ENCODE measurements at regions not wholly inside any gene's neighbourhood (a gene's known extent, or its start where the extent isn't known, plus 50 kb on each side); places are given as distances from the start of the nearest gene placed in this dataset.
"Not testable (repeated sequence)": the region's sequence is repeated elsewhere in the genome, so short reads cannot be mapped to it uniquely, and the experiment has no call there.

DNA sequence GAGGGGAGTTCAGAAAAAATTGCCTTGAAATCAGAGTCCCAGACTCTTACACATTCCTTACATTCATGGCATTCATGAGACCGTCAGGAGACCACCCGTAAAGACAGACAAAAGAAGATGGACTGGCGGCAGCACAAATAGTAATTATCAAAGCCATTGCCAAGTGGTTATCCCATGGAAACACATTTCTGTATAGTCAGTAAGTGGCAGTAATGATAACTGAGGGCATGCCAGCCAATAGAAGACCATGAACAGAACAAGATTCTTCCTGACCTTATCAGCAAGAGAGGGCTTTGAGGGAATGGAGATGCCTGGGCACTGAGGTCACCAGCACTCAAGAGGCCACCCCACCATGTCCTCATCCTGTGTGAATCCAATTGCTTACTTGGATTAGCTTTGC, 121.7 kb upstream of the HCCS start:
- Histone ChIP-seq H3K27ac (no peak overlapping the region), H3K36me3 (no peaks in the 10 kb centered on the region), H3K4me1 (no peaks in the 10 kb centered on the region), H3K4me3 (no peak overlapping the region), H3K27me3 (no peaks in the 10 kb centered on the region), H3K9me3 (no peaks in the 10 kb centered on the region)
- 71% methylated on average over 3 of the region's 3 CpGs for WGBS
- DNase-seq (ENCODE audit: low spot score in 2 of 2): no peak
- no peak for TF ChIP-seq CTCF (IDR thresholded peaks at IDR 0.05)
- TF ChIP-seq POLR2A (IDR thresholded peaks at IDR 0.05): no peak
- TF ChIP-seq POLR2AphosphoS5 (IDR thresholded peaks at IDR 0.05): no peak
- no peak for TF ChIP-seq EP300 (IDR thresholded peaks at IDR 0.05)

DNA sequence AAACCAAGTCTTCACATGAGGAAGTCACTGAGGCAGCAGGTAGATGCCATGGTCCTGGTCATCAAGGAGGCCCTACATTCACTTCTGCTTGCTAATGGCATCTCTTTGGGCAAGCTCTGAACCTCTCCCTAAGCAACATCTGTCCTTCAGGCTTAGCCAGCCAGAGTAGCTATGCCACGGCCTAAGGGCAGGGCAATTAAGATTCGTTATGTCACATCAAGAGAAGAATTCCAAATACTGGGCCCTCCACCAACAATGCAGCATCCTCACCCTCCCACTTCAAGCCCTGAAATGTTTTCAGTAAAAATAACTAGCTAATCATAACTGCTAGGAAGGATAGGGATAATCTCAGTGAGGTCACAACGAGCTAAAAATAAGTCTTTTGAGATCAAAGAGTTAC, 120.7 kb upstream of the HCCS start:
- Histone ChIP-seq H3K27me3 (no peaks in the 10 kb centered on the region), H3K4me1 (no peaks in the 10 kb centered on the region), H3K36me3 (no peaks in the 10 kb centered on the region), H3K9me3 (no peaks in the 10 kb centered on the region), H3K27ac (no peak overlapping the region), H3K4me3 (no peak overlapping the region)
- no peak for TF ChIP-seq POLR2AphosphoS5 (IDR thresholded peaks at IDR 0.05)
- TF ChIP-seq EP300 (IDR thresholded peaks at IDR 0.05): no peak
- TF ChIP-seq CTCF (IDR thresholded peaks at IDR 0.05): no peak
- no peak for TF ChIP-seq POLR2A (IDR thresholded peaks at IDR 0.05)
- 38% methylated on average over 3 of the region's 3 CpGs for WGBS
- no peak for DNase-seq (ENCODE audit: low spot score in 2 of 2)

- TF ChIP-seq CTCF (IDR thresholded peaks at IDR 0.05) (no peak), POLR2A (IDR thresholded peaks at IDR 0.05) (no peak), EP300 (IDR thresholded peaks at IDR 0.05) (no peak), POLR2AphosphoS5 (IDR thresholded peaks at IDR 0.05) (no peak)
- Histone ChIP-seq H3K9me3 (no peaks in the 10 kb centered on the region), H3K4me3 (no peak overlapping the region), H3K4me1 (no peaks in the 10 kb centered on the region), H3K27me3 (no peaks in the 10 kb centered on the region), H3K27ac (no peak overlapping the region), H3K36me3 (no peaks in the 10 kb centered on the region)
- WGBS: 62% methylated on average over 4 of the region's 4 CpGs
- no peak for DNase-seq (ENCODE audit: low spot score in 2 of 2)
These were observed 120.2 kb upstream of the HCCS start for GRCh38 chrX:10990976-10991375.

- Histone ChIP-seq H3K4me3 (no peak overlapping the region), H3K27ac (no peak overlapping the region), H3K4me1 (no peaks in the 10 kb centered on the region), H3K27me3 (no peaks in the 10 kb centered on the region), H3K36me3 (no peaks in the 10 kb centered on the region), H3K9me3 (no peaks in the 10 kb centered on the region)
- 63% methylated on average over 1 of the region's 1 CpG for WGBS
- DNase-seq (ENCODE audit: low spot score in 2 of 2): no peak
- TF ChIP-seq EP300 (IDR thresholded peaks at IDR 0.05) (no peak), CTCF (IDR thresholded peaks at IDR 0.05) (no peak), POLR2A (IDR thresholded peaks at IDR 0.05) (no peak)
These were observed 119.0 kb upstream of the HCCS start for GRCh38 chrX:10992110-10992509.

- not testable (repeated sequence) for H3K4me1 ChIP-seq; H3K4me3 ChIP-seq; DNase-seq (ENCODE audit: low spot score in 2 of 2); H3K27me3 ChIP-seq; H3K36me3 ChIP-seq; H3K27ac ChIP-seq; H3K9me3 ChIP-seq
- 67% methylated on average over 7 of the region's 9 CpGs for WGBS
These were observed 104.1 kb upstream of the HCCS start for GRCh38 chrX:11007076-11007475.

DNA sequence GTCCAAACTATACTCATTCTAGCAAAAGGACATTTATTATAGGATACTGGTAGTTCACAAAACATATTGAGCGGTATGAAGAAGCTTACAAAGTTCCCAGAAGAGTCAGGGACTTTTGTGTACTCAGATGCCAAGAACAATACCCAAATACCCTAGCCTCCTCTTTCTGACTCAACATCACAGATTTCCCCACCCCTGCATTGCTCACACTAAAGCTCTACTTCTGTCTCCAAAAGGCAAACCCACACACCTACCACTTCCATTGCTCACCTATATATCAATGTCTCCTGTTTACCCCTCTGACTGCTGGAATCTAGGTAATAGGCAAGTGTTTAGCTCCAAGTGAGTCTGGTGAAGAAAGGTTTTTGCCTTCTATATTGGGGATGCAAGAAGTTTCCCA, 100.7 kb upstream of the HCCS start:
- Histone ChIP-seq H3K27ac (no peak overlapping the region), H3K4me3 (no peak overlapping the region), H3K36me3 (no peaks in the 10 kb centered on the region), H3K4me1 (no peaks in the 10 kb centered on the region), H3K27me3 (no peaks in the 10 kb centered on the region), H3K9me3 (no peaks in the 10 kb centered on the region)
- DNase-seq (ENCODE audit: low spot score in 2 of 2): no peak
- TF ChIP-seq EP300 (IDR thresholded peaks at IDR 0.05): no peak
- no peak for TF ChIP-seq CTCF (IDR thresholded peaks at IDR 0.05)
- TF ChIP-seq POLR2A (IDR thresholded peaks at IDR 0.05): no peak
- no peak for TF ChIP-seq POLR2AphosphoS5 (IDR thresholded peaks at IDR 0.05)
- 88% methylated on average over 1 of the region's 1 CpG for WGBS
